Adrenal gland (tissue), 5 donors: ENCODE measurements at regions not wholly inside any gene's neighbourhood (a gene's known extent, or its start where the extent isn't known, plus 50 kb on each side); places are given as distances from the start of the nearest gene placed in this dataset.

ENCODE experiments used
- POLR2A ChIP-seq, 2 donors: fragments of 450-650 bp; IDR thresholded peaks; one replicate each; pipeline ENCODE4 v1.6.1; 2017; ENCODE audit warnings: antibody characterized with exemption in 2 of 2, mild to moderate bottlenecking in 2 of 2, moderate library complexity in 1 of 2
- TF ChIP-seq, protein P1 (sequence below), 6 experiments: fragments of 450-650 bp in 4 of 6; fragments of 200-600 bp in 2 of 6; sonication (generic) in 1 of 6; IDR thresholded peaks; 1 replicate in 5 of 6; 2 replicates in 1 of 6; pipeline versions ENCODE4 v1.5.1 to v1.8.0; 2016 to 2021; ENCODE audit warnings: antibody characterized with exemption in 6 of 6, mild to moderate bottlenecking in 2 of 6, moderate library complexity in 1 of 6
- donor health status: DM: no; HTN: no; CAD: no.

DNA sequence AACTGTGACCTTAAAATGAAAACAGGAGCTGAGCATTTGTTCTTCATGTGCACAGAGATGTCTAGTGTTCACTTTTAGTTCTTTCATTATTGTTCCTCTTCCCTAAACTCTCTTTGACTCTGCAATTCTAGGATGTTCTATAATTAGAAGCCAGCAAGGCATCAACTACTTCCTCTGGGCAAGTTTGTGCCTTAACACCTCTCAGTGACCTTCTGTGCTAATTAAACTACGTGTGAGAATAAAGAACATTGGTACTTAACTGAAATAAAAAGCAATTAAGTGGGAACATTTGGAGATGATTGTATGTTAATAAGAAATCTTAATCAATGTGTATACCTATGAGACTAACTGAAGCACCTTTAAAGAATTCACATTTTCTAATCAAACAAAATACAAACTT lies 242.8 kb downstream of the RASEF start:
- TF ChIP-seq POLR2A (IDR thresholded peaks at IDR 0.05), result no peak
- TF ChIP-seq, protein P1, sequence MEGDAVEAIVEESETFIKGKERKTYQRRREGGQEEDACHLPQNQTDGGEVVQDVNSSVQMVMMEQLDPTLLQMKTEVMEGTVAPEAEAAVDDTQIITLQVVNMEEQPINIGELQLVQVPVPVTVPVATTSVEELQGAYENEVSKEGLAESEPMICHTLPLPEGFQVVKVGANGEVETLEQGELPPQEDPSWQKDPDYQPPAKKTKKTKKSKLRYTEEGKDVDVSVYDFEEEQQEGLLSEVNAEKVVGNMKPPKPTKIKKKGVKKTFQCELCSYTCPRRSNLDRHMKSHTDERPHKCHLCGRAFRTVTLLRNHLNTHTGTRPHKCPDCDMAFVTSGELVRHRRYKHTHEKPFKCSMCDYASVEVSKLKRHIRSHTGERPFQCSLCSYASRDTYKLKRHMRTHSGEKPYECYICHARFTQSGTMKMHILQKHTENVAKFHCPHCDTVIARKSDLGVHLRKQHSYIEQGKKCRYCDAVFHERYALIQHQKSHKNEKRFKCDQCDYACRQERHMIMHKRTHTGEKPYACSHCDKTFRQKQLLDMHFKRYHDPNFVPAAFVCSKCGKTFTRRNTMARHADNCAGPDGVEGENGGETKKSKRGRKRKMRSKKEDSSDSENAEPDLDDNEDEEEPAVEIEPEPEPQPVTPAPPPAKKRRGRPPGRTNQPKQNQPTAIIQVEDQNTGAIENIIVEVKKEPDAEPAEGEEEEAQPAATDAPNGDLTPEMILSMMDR (IDR thresholded peaks at IDR 0.05), result no peak
